ENCODE measurements at regions not wholly inside any gene's neighbourhood (a gene's known extent, or its start where the extent isn't known, plus 50 kb on each side); places are given as distances from the start of the nearest gene placed in this dataset.

- no peak for TF ChIP-seq ZNF462 (CRISPR knock-in tag; IDR thresholded peaks at IDR 0.05)
- TF ChIP-seq POLR2AphosphoS5 (IDR thresholded peaks at IDR 0.05; ENCODE audit: low read depth), result no peak
- TF ChIP-seq REST (IDR thresholded peaks at IDR 0.05; ENCODE audit: unreplicated experiment), result no peak
- no peak for TF ChIP-seq JUNB (IDR thresholded peaks at IDR 0.05; ENCODE audit: unreplicated experiment)
- TF ChIP-seq ZNF114 (CRISPR knock-in tag; IDR thresholded peaks at IDR 0.05), result no peak
- no peak for TF ChIP-seq EZH2 (IDR thresholded peaks at IDR 0.05; ENCODE audit: low read depth, unreplicated experiment)
- TF ChIP-seq CTCF (conservative IDR thresholded peaks at IDR 0.05; ENCODE audit: low read depth in 2 of 2), result no peak
- no peak for TF ChIP-seq NANOG (IDR thresholded peaks at IDR 0.05; ENCODE audit: borderline replicate concordance)
- no peak for TF ChIP-seq EZH2phosphoT487 (IDR thresholded peaks at IDR 0.05; ENCODE audit: unreplicated experiment)
Measured at GRCh38 chr3:193857996-193858395, 265.0 kb downstream of the OPA1 start (continued).
